ENCODE measurements at regions not wholly inside any gene's neighbourhood (a gene's known extent, or its start where the extent isn't known, plus 50 kb on each side); places are given as distances from the start of the nearest gene placed in this dataset.

DNA sequence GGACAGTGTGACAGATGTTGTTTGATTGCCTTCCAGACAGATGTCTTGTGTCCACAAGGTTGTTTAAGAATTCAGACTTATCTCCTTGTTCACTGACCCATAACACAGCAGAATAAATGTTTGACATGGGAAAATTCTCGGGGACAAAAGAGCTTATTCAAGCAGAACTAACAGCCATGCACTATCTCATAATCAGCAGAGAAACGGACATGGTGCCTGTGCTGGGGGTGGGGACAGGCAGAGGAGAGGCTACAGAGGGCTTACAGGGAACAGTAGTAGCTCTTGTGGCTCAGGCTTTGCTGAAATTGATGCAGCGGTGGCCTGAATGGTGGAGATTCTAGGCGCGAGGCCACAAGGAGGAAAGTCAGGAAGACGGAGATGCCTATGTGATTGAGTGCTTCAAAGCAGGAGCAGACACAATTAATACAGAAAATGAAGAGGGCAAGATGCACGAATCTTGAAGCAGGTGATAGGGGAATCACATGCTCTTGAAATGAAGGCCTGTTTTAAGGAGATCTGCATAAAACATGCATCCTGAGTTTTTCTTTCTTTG lies 62.0 kb upstream of the CAB39 start:
- Histone ChIP-seq H3K36me3 (no peaks in the 10 kb centered on the region), H3K27me3 (no peaks in the 10 kb centered on the region), H3K27ac (no peak overlapping the region), H3K4me1 (no peaks in the 10 kb centered on the region), H3K4me3 (no peak overlapping the region), H3K9me3 (no peaks in the 10 kb centered on the region)
- no peak for TF ChIP-seq EP300 (IDR thresholded peaks at IDR 0.05)
- TF ChIP-seq POLR2A (IDR thresholded peaks at IDR 0.05): no peak
- TF ChIP-seq POLR2AphosphoS5 (IDR thresholded peaks at IDR 0.05): no peak
- TF ChIP-seq, protein P1, sequence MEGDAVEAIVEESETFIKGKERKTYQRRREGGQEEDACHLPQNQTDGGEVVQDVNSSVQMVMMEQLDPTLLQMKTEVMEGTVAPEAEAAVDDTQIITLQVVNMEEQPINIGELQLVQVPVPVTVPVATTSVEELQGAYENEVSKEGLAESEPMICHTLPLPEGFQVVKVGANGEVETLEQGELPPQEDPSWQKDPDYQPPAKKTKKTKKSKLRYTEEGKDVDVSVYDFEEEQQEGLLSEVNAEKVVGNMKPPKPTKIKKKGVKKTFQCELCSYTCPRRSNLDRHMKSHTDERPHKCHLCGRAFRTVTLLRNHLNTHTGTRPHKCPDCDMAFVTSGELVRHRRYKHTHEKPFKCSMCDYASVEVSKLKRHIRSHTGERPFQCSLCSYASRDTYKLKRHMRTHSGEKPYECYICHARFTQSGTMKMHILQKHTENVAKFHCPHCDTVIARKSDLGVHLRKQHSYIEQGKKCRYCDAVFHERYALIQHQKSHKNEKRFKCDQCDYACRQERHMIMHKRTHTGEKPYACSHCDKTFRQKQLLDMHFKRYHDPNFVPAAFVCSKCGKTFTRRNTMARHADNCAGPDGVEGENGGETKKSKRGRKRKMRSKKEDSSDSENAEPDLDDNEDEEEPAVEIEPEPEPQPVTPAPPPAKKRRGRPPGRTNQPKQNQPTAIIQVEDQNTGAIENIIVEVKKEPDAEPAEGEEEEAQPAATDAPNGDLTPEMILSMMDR (IDR thresholded peaks at IDR 0.05): no peak
- no peak for DNase-seq
- WGBS, 5 donors: 31 to 57% (median 43%) methylated on average over 7 of the region's 7 CpGs
- intact Hi-C loops (cut with DNase I; ENCODE audit: low total_unique reads): no loop called here

DNA sequence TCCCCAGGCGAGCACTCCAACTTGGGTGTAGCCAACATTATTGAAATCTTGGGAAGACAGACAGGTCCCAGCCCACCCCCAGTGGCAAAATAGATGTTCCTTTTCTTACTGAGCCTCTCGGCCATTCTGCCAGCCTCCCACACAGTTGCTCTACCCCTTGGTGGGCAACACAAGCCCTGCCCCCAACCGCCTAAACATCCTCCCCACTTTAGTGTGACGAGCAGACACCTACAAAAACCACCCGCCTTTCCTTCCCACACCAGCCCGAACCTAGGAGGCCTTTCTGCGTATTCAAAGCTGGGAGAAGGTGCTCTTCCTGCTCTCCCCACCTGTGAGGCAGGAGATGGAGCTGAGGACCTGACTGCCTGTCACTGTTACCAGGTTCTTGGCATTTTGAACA lies 58.6 kb upstream of the CAB39 start:
- Histone ChIP-seq H3K4me1 (peaks cover 0 to 8% (median 0%) of the 10 kb centered on the region in 4 donors), H3K9me3 (no peaks in the 10 kb centered on the region), H3K36me3 (no peaks in the 10 kb centered on the region), H3K27me3 (no peaks in the 10 kb centered on the region), H3K27ac (no peak overlapping the region), H3K4me3 (no peak overlapping the region)
- TF ChIP-seq EP300 (IDR thresholded peaks at IDR 0.05): no peak
- DNase-seq: no peak
- intact Hi-C loops (cut with DNase I; ENCODE audit: low total_unique reads): no loop called here
- 88 to 93% (median 91%) methylated on average over 7 of the region's 7 CpGs for WGBS, 5 donors

DNA sequence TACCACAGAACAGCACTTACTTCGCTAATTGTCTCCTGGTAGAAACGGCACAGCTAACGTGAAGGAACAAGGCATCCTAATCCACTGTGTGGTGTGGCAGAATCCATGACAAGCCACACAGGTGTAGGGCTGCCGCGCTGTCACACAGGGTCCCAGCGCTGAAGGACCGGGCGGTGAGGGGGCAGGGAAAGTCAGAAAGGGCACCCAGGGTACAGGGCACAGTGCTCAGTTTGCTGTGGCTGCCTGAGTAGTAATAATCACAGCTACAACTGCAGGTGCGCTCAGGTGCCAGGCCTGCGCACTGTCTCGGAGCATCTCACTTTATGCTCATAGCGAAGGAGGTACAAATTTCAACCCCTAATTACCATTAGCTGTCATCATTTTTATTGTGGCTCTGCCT lies 55.2 kb upstream of the CAB39 start:
- peaks cover 0 to 39% (median 3%) of the 10 kb centered on the region in 4 donors for H3K4me1 ChIP-seq
- H3K9me3 ChIP-seq: no peaks in the 10 kb centered on the region
- H3K27ac ChIP-seq: no peak overlapping the region
- no peaks in the 10 kb centered on the region for H3K36me3 ChIP-seq
- WGBS, 5 donors: 92 to 98% (median 94%) methylated on average over 12 of the region's 12 CpGs
- no peak overlapping the region for H3K4me3 ChIP-seq
- intact Hi-C loops (cut with DNase I; ENCODE audit: low total_unique reads): no loop called here
- TF ChIP-seq POLR2A (IDR thresholded peaks at IDR 0.05): no peak
- TF ChIP-seq, protein P1 (IDR thresholded peaks at IDR 0.05): no peak
- no peak for TF ChIP-seq EP300 (IDR thresholded peaks at IDR 0.05)
- no peak for TF ChIP-seq POLR2AphosphoS5 (IDR thresholded peaks at IDR 0.05)
- no peaks in the 10 kb centered on the region for H3K27me3 ChIP-seq
- DNase-seq: no peak

DNA sequence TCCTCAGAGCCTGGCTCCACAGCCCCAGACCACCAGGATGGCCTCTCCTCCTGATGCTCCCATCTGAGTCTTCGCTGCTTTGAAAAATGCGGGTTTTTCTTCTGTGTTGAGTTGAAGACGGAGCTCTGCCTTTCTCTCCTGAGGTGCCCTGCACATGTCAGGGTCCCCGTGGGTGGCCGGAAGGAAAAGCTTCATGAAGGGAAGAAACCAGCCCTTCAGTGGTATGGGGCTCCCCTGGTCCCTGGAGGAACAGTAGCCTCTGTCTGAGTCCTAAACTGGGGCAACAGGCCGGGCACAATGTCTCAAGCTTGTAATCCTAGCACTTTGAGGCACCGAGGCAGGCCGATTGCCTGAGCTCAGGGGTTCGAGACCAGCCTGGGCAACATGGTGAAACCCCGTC lies 54.7 kb upstream of the CAB39 start:
- TF ChIP-seq, protein P1 (IDR thresholded peaks at IDR 0.05): no peak
- no peak for TF ChIP-seq POLR2AphosphoS5 (IDR thresholded peaks at IDR 0.05)
- no peak for TF ChIP-seq EP300 (IDR thresholded peaks at IDR 0.05)
- TF ChIP-seq POLR2A (IDR thresholded peaks at IDR 0.05): no peak
- Histone ChIP-seq H3K36me3 (no peaks in the 10 kb centered on the region), H3K27ac (no peak overlapping the region), H3K9me3 (no peaks in the 10 kb centered on the region), H3K4me1 (peaks cover 0 to 43% (median 3%) of the 10 kb centered on the region in 4 donors), H3K4me3 (no peak overlapping the region), H3K27me3 (no peaks in the 10 kb centered on the region)
- DNase-seq: no peak
- 89 to 96% (median 94%) methylated on average over 7 to 10 of the region's 10 CpGs for WGBS, 5 donors
- intact Hi-C loops (cut with DNase I; ENCODE audit: low total_unique reads): no loop called here

DNA sequence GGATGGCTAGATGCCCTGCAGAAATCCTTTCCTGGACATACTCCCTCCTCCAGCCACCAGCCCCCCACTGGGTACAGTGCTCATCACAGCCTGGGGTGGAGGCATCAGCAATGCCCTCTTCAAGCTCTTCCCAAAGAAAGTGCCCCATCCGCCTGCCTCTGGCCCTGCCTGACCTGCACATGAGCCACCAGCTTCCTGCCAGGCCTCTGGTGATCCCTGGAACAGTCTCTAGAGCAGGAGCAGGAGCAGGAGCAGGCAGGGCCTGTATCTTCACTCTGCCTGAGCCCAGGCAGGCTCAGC lies 54.1 kb upstream of the CAB39 start:
- H3K27me3 ChIP-seq: no peaks in the 10 kb centered on the region
- 78 to 92% (median 82%) methylated on average over 1 of the region's 1 CpG for WGBS, 5 donors
- H3K4me3 ChIP-seq: no peak overlapping the region
- intact Hi-C loops (cut with DNase I; ENCODE audit: low total_unique reads): no loop called here
- TF ChIP-seq POLR2A (IDR thresholded peaks at IDR 0.05): no peak
- TF ChIP-seq POLR2AphosphoS5 (IDR thresholded peaks at IDR 0.05): no peak
- no peak for TF ChIP-seq EP300 (IDR thresholded peaks at IDR 0.05)
- TF ChIP-seq, protein P1 (IDR thresholded peaks at IDR 0.05): no peak
- H3K4me1 ChIP-seq: peaks cover 0 to 46% (median 3%) of the 10 kb centered on the region in 4 donors
- no peak for DNase-seq
- H3K9me3 ChIP-seq: no peaks in the 10 kb centered on the region
- H3K27ac ChIP-seq: peak overlapping the region in 2 of 5 donors; percentile 51 to 75
- no peaks in the 10 kb centered on the region for H3K36me3 ChIP-seq

All from stomach (tissue), 8 donors.